ENCODE measurements at regions not wholly inside any gene's neighbourhood (a gene's known extent, or its start where the extent isn't known, plus 50 kb on each side); places are given as distances from the start of the nearest gene placed in this dataset.

DNA sequence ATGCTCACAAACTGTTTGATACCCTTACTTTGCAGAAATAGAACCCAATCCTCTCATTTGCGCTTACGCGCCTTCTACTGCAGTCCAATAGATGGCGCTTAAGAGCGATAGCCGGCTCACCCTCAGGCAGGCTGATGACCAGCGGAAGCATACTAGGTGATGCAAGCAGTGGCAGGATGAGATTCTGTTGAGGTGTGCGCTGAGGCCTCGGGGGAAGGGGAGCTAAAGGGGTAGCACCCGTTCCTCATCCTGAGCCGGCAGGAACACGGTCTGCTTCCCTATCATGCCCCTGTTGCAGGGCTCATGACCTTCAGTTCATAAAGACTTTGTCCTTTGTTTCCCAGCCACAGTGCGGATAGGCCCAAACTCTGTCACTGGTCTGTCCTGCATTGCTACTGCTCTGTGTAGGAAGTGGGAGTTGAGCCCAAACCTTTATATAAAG lies 628.9 kb downstream of the TLL1 start:
- TF ChIP-seq, protein P1, sequence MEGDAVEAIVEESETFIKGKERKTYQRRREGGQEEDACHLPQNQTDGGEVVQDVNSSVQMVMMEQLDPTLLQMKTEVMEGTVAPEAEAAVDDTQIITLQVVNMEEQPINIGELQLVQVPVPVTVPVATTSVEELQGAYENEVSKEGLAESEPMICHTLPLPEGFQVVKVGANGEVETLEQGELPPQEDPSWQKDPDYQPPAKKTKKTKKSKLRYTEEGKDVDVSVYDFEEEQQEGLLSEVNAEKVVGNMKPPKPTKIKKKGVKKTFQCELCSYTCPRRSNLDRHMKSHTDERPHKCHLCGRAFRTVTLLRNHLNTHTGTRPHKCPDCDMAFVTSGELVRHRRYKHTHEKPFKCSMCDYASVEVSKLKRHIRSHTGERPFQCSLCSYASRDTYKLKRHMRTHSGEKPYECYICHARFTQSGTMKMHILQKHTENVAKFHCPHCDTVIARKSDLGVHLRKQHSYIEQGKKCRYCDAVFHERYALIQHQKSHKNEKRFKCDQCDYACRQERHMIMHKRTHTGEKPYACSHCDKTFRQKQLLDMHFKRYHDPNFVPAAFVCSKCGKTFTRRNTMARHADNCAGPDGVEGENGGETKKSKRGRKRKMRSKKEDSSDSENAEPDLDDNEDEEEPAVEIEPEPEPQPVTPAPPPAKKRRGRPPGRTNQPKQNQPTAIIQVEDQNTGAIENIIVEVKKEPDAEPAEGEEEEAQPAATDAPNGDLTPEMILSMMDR (IDR thresholded peaks at IDR 0.05 in 2 of 3, conservative IDR thresholded peaks at IDR 0.05 in 1 of 3; ENCODE audit: borderline replicate concordance in 1 of 3, insufficient read depth in 1 of 3, low read depth in 2 of 3, low read length in 2 of 3) = peak in 2 of 3 experiments; percentile 71 to 84; a peak in 4 of 6 replicates
- TF ChIP-seq SIN3A (IDR thresholded peaks at IDR 0.05; ENCODE audit: low read depth) (no peak), RAD21 (IDR thresholded peaks at IDR 0.05; ENCODE audit: low read depth) (peak; percentile 41)

All from HCT116 (cell line).